DOHH2 (cell line): ENCODE measurements at regions not wholly inside any gene's neighbourhood (a gene's known extent, or its start where the extent isn't known, plus 50 kb on each side); places are given as distances from the start of the nearest gene placed in this dataset.

Experiments used
- H3F3A ChIP-seq: fragments of 200-600 bp; sonication (generic), shearing (Covaris generic); 2 replicates; pipeline ENCODE4 v1.6.0; 2016; ENCODE audit warnings: antibody characterized with exemption, mild to moderate bottlenecking; ENCODE audit not compliant: control insufficient read depth, insufficient read depth
- H3K27ac ChIP-seq: fragments of 200-600 bp; sonication (generic); 2 replicates; pipeline ENCODE4 v1.5.1; 2014; ENCODE audit warnings: low read depth, mild to moderate bottlenecking, low read length, moderate library complexity
- H3K27me3 ChIP-seq: fragments of 200-600 bp; sonication (generic); 2 replicates; pipeline ENCODE4 v1.6.1; 2014; ENCODE audit warnings: mild to moderate bottlenecking, low read length, mixed read lengths; ENCODE audit not compliant: control insufficient read depth
- H3K36me3 ChIP-seq: fragments of 200-600 bp; sonication (generic); 2 replicates; pipeline ENCODE4 v1.6.1; 2014; ENCODE audit warnings: mild to moderate bottlenecking, low read length, moderate library complexity, mixed read lengths; ENCODE audit not compliant: control insufficient read depth
- H3K4me1 ChIP-seq: fragments of 200-600 bp; sonication (generic); 2 replicates; pipeline ENCODE4 v1.6.1; 2014; ENCODE audit warnings: mild to moderate bottlenecking, low read length, mixed read lengths; ENCODE audit not compliant: control insufficient read depth
- H3K4me2 ChIP-seq: fragments of 200-600 bp; sonication (generic); 2 replicates; pipeline ENCODE4 v1.6.0; 2014; ENCODE audit warnings: mild to moderate bottlenecking, low read length, moderate library complexity
- H3K4me3 ChIP-seq: fragments of 200-600 bp; sonication (generic); 2 replicates; pipeline ENCODE4 v1.5.1; 2014; ENCODE audit warnings: mild to moderate bottlenecking, low read length, mixed read lengths
- H3K79me2 ChIP-seq: fragments of 200-600 bp; sonication (generic); 2 replicates; pipeline ENCODE4 v1.6.1; 2014; ENCODE audit warnings: mild to moderate bottlenecking, low read length, mixed read lengths; ENCODE audit not compliant: control insufficient read depth
- H3K9me2 ChIP-seq: fragments of 200-600 bp; sonication (generic); replicated peaks from 2 replicates; pipeline ENCODE4 v1.6.1; 2014; ENCODE audit warnings: mild to moderate bottlenecking, low read length, mixed read lengths; ENCODE audit not compliant: control insufficient read depth
- H3K9me3 ChIP-seq: fragments of 200-600 bp; sonication (generic); 2 replicates; pipeline ENCODE4 v1.6.1; 2014; ENCODE audit warnings: antibody characterized with exemption, low read length, mixed read lengths; ENCODE audit not compliant: control insufficient read depth, insufficient read depth
- H4K20me1 ChIP-seq: fragments of 200-600 bp; sonication (generic); 2 replicates; pipeline ENCODE4 v1.6.0; 2014; ENCODE audit warnings: low read depth, mild to moderate bottlenecking, antibody characterized with exemption, low read length, moderate library complexity; ENCODE audit not compliant: control insufficient read depth, insufficient read depth
- CTCF ChIP-seq: fragments of 200-600 bp; sonication (generic); IDR thresholded peaks from one replicate; pipeline ENCODE4 v1.5.1; 2014; ENCODE audit warnings: antibody characterized with exemption, mild to moderate bottlenecking, low read depth, low read length; ENCODE audit not compliant: poor library complexity, severe bottlenecking
- EZH2phosphoT487 ChIP-seq: fragments of 200-600 bp; sonication (generic); IDR thresholded peaks from 2 replicates; pipeline ENCODE4 v1.6.1; 2017; ENCODE audit warnings: borderline replicate concordance, mild to moderate bottlenecking, antibody characterized with exemption, low read length, moderate library complexity, mixed read lengths

GRCh38 chr10:130341356-130341755 is 205.2 kb downstream of the GLRX3 start:
- H3K36me3 ChIP-seq, result no peaks in the 10 kb centered on the region
- H3K9me3 ChIP-seq, result no peaks in the 10 kb centered on the region
- no peaks in the 10 kb centered on the region for H3K79me2 ChIP-seq
- no peak overlapping the region for H3K4me3 ChIP-seq
- TF ChIP-seq CTCF (peak; percentile 80), EZH2phosphoT487 (no peak)
- H4K20me1 ChIP-seq, result no peaks in the 10 kb centered on the region
- no peaks in the 10 kb centered on the region for H3K27me3 ChIP-seq
- H3K4me1 ChIP-seq, result no peaks in the 10 kb centered on the region
- H3K4me2 ChIP-seq, result no peak overlapping the region
- H3K27ac ChIP-seq, result no peak overlapping the region
- no peaks in the 10 kb centered on the region for H3F3A ChIP-seq
- H3K9me2 ChIP-seq, result no peaks in the 10 kb centered on the region

DNA sequence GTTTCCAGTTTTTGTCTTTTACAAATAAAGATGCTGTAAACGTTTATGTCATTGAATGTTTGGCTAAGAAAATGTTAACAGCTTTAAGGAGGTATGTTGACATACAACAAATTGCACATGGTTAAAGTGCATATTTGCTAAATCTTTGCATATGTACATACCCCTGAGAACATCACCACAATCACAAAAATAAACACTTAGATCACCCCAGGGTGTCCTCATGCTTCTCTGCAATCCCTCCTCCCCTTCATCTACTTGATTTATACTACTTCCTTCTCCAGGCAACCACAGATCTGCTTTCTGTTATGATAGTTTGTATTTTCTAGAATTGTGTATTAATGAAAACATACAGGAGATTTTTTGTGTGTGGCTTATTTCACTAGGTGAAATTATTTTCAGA is 209.5 kb downstream of the GLRX3 start:
- no peak for TF ChIP-seq EZH2phosphoT487
- no peak for TF ChIP-seq CTCF
- no peaks in the 10 kb centered on the region for H3F3A ChIP-seq
- H3K79me2 ChIP-seq, result no peaks in the 10 kb centered on the region
- peaks cover 5% of the 10 kb centered on the region; the same call in 1 of the 2 replicates for H3K27me3 ChIP-seq
- no peaks in the 10 kb centered on the region for H3K9me3 ChIP-seq
- no peaks in the 10 kb centered on the region for H3K9me2 ChIP-seq
- no peaks in the 10 kb centered on the region for H3K36me3 ChIP-seq
- H4K20me1 ChIP-seq, result no peaks in the 10 kb centered on the region
- H3K4me1 ChIP-seq, result no peaks in the 10 kb centered on the region
- H3K4me3 ChIP-seq, result no peak overlapping the region
- H3K4me2 ChIP-seq, result no peak overlapping the region
- H3K27ac ChIP-seq, result no peak overlapping the region

DNA sequence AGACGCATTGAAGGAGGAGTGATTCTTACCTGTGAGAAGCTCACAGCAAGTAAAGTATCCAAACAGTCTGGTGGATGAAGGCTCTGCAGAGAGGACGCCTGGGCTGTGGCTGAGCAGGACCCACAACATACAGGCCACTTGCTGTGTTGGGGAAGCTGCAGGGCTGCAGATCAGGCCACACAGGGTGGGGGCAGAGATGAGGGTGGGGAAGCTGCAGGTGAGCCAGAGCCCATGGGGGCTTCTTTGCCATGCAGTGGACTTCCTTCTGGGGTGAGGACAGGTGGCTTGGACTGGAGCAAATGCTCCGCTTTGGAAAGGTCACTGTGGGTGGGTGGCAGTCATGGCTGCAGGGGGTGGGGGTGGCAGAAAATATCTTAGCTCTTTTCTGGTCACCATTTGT is 214.8 kb downstream of the GLRX3 start:
- Histone ChIP-seq H4K20me1 (no peaks in the 10 kb centered on the region), H3K36me3 (no peaks in the 10 kb centered on the region), H3K9me3 (no peaks in the 10 kb centered on the region), H3K79me2 (no peaks in the 10 kb centered on the region), H3K27me3 (peaks cover 5% of the 10 kb centered on the region; the same call in 1 of the 2 replicates), H3K4me1 (no peaks in the 10 kb centered on the region), H3K27ac (no peak overlapping the region), H3K9me2 (no peaks in the 10 kb centered on the region), H3F3A (no peaks in the 10 kb centered on the region), H3K4me2 (no peak overlapping the region), H3K4me3 (no peak overlapping the region)
- TF ChIP-seq CTCF (no peak), EZH2phosphoT487 (no peak)
